Adipose tissue (tissue), 3 donors: ENCODE measurements at regions not wholly inside any gene's neighbourhood (a gene's known extent, or its start where the extent isn't known, plus 50 kb on each side); places are given as distances from the start of the nearest gene placed in this dataset.

Experiments
- H3K27ac ChIP-seq: one replicate; pipeline ENCODE4 v1.5.1; 2013; ENCODE audit warnings: low read depth, low read length
- whole genome bisulfite sequencing, 3 donors: extraction: QIAGEN DNeasy Blood & Tissue Kit; methylation state at CpG; one replicate each; pipeline ENCODE4 v1.1.7; 2013; 5-methylcytosine and 5-hydroxymethylcytosine counted together
- donor health status: healthy with polysubstance abuse.
- donor health status: Bipolar disorder and iron deficiency.
- donor health status: healthy.

- 73 to 81% (median 73%) methylated on average over 5 of the region's 5 CpGs for WGBS, 3 donors
- no peak overlapping the region for H3K27ac ChIP-seq
Observed at GRCh38 chr1:221620437-221621384, 121.2 kb downstream of the DUSP10 start.

GRCh38 chr1:221621683-221622082 is 120.2 kb downstream of the DUSP10 start:
- WGBS, 3 donors, result 86 to 96% (median 89%) methylated on average over 2 of the region's 2 CpGs
- no peak overlapping the region for H3K27ac ChIP-seq

GRCh38 chr1:221622389-221622788 is 119.5 kb downstream of the DUSP10 start:
- WGBS, 3 donors, result 80 to 96% (median 91%) methylated on average over 2 of the region's 2 CpGs

GRCh38 chr1:221625026-221625425 is 116.9 kb downstream of the DUSP10 start:
- no peak overlapping the region for H3K27ac ChIP-seq

More at GRCh38 chr1:221622389-221622788, 119.5 kb downstream of the DUSP10 start:
- no peak overlapping the region for H3K27ac ChIP-seq

- no peak overlapping the region for H3K27ac ChIP-seq
- WGBS, 3 donors, result 88 to 97% (median 97%) methylated on average over 1 of the region's 1 CpG
Observed at GRCh38 chr1:221626041-221626440, 115.8 kb downstream of the DUSP10 start.

- H3K27ac ChIP-seq, result no peak overlapping the region
Observed at GRCh38 chr1:221630236-221630635, 111.7 kb downstream of the DUSP10 start.

- H3K27ac ChIP-seq, result no peak overlapping the region
Observed at GRCh38 chr1:221631556-221631955, 110.3 kb downstream of the DUSP10 start.

GRCh38 chr1:221632072-221632471 is 109.8 kb downstream of the DUSP10 start:
- WGBS, 3 donors, result 46 to 62% (median 51%) methylated on average over 4 of the region's 4 CpGs
- H3K27ac ChIP-seq, result no peak overlapping the region

GRCh38 chr1:221633841-221634409 is 108.0 kb downstream of the DUSP10 start:
- WGBS, 3 donors, result 82 to 89% (median 83%) methylated on average over 5 of the region's 5 CpGs
- H3K27ac ChIP-seq, result no peak overlapping the region

- WGBS, 3 donors, result 38 to 54% (median 42%) methylated on average over 2 of the region's 2 CpGs
- H3K27ac ChIP-seq, result no peak overlapping the region
Observed at GRCh38 chr1:221634606-221635005, 107.3 kb downstream of the DUSP10 start.

- 89 to 94% (median 92%) methylated on average over 2 of the region's 2 CpGs for WGBS, 3 donors
- H3K27ac ChIP-seq, result no peak overlapping the region
Observed at GRCh38 chr1:221635305-221635704, 106.6 kb downstream of the DUSP10 start.

- H3K27ac ChIP-seq, result no peak overlapping the region
- WGBS, 3 donors, result 58 to 85% (median 71%) methylated on average over 3 of the region's 3 CpGs
Observed at GRCh38 chr1:221636096-221636495, 105.8 kb downstream of the DUSP10 start.

GRCh38 chr1:221636967-221637366 is 104.9 kb downstream of the DUSP10 start:
- no peak overlapping the region for H3K27ac ChIP-seq
- 74 to 88% (median 75%) methylated on average over 3 of the region's 3 CpGs for WGBS, 3 donors

GRCh38 chr1:221637641-221638041 is 104.2 kb downstream of the DUSP10 start:
- H3K27ac ChIP-seq, result no peak overlapping the region
- WGBS, 3 donors, result 48 to 73% (median 69%) methylated on average over 2 of the region's 2 CpGs

GRCh38 chr1:221638595-221638994 is 103.3 kb downstream of the DUSP10 start:
- H3K27ac ChIP-seq, result no peak overlapping the region
- WGBS, 3 donors, result 86 to 98% (median 92%) methylated on average over 2 of the region's 2 CpGs

GRCh38 chr1:221641811-221642210 is 100.1 kb downstream of the DUSP10 start:
- WGBS, 3 donors, result 90 to 94% (median 93%) methylated on average over 3 of the region's 3 CpGs
- no peak overlapping the region for H3K27ac ChIP-seq

- WGBS, 3 donors, result 57 to 63% (median 60%) methylated on average over 1 of the region's 1 CpG
- no peak overlapping the region for H3K27ac ChIP-seq
Observed at GRCh38 chr1:221643404-221644144, 98.3 kb downstream of the DUSP10 start.

- no peak overlapping the region for H3K27ac ChIP-seq
- WGBS, 3 donors, result 57 to 67% (median 64%) methylated on average over 3 of the region's 3 CpGs
Observed at GRCh38 chr1:221644145-221644448, 97.8 kb downstream of the DUSP10 start.

- 74 to 90% (median 79%) methylated on average over 2 of the region's 2 CpGs for WGBS, 3 donors
- no peak overlapping the region for H3K27ac ChIP-seq
Observed at GRCh38 chr1:221644663-221645258, 97.1 kb downstream of the DUSP10 start.
